ENCODE measurements at regions not wholly inside any gene's neighbourhood (a gene's known extent, or its start where the extent isn't known, plus 50 kb on each side); places are given as distances from the start of the nearest gene placed in this dataset.

DNA sequence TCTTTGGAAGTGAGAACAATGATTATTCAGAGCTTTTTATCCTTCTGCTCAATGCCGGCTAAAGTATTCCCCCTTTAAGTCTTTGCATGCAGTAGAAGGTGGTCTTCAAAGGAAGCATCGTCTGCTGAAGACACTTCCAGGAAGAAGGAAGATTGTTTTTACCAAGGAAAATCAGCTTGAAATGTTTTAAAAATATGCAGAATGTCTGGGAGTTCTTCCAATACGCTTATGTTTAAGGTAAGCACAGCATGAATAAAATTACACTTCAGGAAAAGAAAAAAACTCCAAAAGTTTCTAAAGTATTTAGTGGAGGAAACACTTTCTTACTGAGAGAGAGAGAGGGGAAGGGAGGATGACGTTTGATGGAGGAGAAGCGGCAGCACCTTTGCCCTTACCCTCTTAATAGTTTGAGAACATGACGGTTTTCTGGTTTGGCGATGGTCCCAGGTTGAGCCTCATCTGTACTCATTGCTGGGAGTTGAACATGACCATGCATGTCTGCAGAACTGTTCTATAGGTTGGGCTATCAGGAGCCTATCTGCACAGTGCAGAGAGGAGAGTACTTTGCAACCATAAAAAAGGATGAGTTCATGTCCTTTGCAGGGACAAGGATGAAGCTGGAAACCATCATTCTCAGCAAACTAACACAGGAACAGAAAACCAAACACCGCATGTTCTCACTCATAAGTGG is 338.1 kb downstream of the ACTR3B start:
- in situ Hi-C loops (cut with MboI; ENCODE audit: low sequenced_read_pairs) (no loop called here), intact Hi-C loops (cut with micrococcal nuclease) (no loop called here), dilution Hi-C loops (cut with HindIII; ENCODE audit: low sequenced_read_pairs, unreplicated experiment) (no loop called here)
- Histone ChIP-seq H3K18ac (ENCODE audit: low read depth, low read length) (no peak overlapping the region), H4K8ac (ENCODE audit: low read depth in 2 of 2, low read length in 2 of 2) (no peak overlapping the region), H3K14ac (replicated peaks; ENCODE audit: low read depth, low read length) (no peak overlapping the region), H2AFZ (replicated peaks; ENCODE audit: low read length, poor library complexity) (no peak overlapping the region), H3K23ac (ENCODE audit: low read depth, low read length) (no peak overlapping the region), H3K4me3 (ENCODE audit: insufficient read depth, low read depth, low read length) (no peak overlapping the region), H2AK5ac (ENCODE audit: low read depth, low read length) (no peak overlapping the region), H3K56ac (ENCODE audit: extremely low read depth, insufficient read depth, low read length) (no peak overlapping the region), H3K9ac (ENCODE audit: low read depth, low read length) (no peak overlapping the region), H3K4me1 (ENCODE audit: control insufficient read depth, insufficient read depth, low read length) (no peaks in the 10 kb centered on the region), H3K79me1 (ENCODE audit: low read depth in 1 of 2, low read length in 2 of 2) (no peaks in the 10 kb centered on the region), H4K5ac (ENCODE audit: low read depth, low read length) (no peak overlapping the region), H3K27me3 (ENCODE audit: control insufficient read depth, insufficient read depth, low read length) (no peaks in the 10 kb centered on the region), H3K4ac (ENCODE audit: low read depth, low read length) (no peak overlapping the region), H2BK120ac (ENCODE audit: low read depth, low read length) (no peak overlapping the region), H2BK20ac (ENCODE audit: low read depth, low read length) (no peak overlapping the region), H3K27ac (ENCODE audit: insufficient read depth, low read length) (no peak overlapping the region), H4K20me1 (ENCODE audit: insufficient read depth, low read length) (no peaks in the 10 kb centered on the region), H3K9me1 (ENCODE audit: insufficient read depth, low read length) (no peaks in the 10 kb centered on the region), H3K36me3 (ENCODE audit: control insufficient read depth, insufficient read depth, low read length) (no peaks in the 10 kb centered on the region), H4K91ac (ENCODE audit: insufficient read depth, low read depth, low read length) (no peak overlapping the region), H3K9me3 (ENCODE audit: control insufficient read depth, insufficient read depth, low read length) (peaks cover 15% of the 10 kb centered on the region), H2BK5ac (ENCODE audit: low read depth, low read length, poor library complexity, severe bottlenecking) (no peak overlapping the region), H3K4me2 (ENCODE audit: low read depth, low read length) (no peak overlapping the region), H2AK9ac (replicated peaks; ENCODE audit: low read depth, low read length, poor library complexity) (no peak overlapping the region), H2BK15ac (ENCODE audit: low read depth, low read length) (no peak overlapping the region)
- POLR2A ChIA-PET (ENCODE audit: unreplicated experiment): no interaction called here
- TF ChIP-seq MXI1 (IDR thresholded peaks at IDR 0.05; ENCODE audit: borderline replicate concordance, low read depth, low read length): no peak
- no peak for TF ChIP-seq POLR2A (IDR thresholded peaks at IDR 0.05; ENCODE audit: low read depth, low read length)
- no peak for TF ChIP-seq MAFK (IDR thresholded peaks at IDR 0.05; ENCODE audit: low read depth, low read length)
- TF ChIP-seq, protein P1, sequence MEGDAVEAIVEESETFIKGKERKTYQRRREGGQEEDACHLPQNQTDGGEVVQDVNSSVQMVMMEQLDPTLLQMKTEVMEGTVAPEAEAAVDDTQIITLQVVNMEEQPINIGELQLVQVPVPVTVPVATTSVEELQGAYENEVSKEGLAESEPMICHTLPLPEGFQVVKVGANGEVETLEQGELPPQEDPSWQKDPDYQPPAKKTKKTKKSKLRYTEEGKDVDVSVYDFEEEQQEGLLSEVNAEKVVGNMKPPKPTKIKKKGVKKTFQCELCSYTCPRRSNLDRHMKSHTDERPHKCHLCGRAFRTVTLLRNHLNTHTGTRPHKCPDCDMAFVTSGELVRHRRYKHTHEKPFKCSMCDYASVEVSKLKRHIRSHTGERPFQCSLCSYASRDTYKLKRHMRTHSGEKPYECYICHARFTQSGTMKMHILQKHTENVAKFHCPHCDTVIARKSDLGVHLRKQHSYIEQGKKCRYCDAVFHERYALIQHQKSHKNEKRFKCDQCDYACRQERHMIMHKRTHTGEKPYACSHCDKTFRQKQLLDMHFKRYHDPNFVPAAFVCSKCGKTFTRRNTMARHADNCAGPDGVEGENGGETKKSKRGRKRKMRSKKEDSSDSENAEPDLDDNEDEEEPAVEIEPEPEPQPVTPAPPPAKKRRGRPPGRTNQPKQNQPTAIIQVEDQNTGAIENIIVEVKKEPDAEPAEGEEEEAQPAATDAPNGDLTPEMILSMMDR (conservative IDR thresholded peaks at IDR 0.05; ENCODE audit: low read depth, low read length): no peak
- TF ChIP-seq NFE2L2 (IDR thresholded peaks at IDR 0.05; ENCODE audit: low read depth, low read length): no peak
- TF ChIP-seq, protein P2, sequence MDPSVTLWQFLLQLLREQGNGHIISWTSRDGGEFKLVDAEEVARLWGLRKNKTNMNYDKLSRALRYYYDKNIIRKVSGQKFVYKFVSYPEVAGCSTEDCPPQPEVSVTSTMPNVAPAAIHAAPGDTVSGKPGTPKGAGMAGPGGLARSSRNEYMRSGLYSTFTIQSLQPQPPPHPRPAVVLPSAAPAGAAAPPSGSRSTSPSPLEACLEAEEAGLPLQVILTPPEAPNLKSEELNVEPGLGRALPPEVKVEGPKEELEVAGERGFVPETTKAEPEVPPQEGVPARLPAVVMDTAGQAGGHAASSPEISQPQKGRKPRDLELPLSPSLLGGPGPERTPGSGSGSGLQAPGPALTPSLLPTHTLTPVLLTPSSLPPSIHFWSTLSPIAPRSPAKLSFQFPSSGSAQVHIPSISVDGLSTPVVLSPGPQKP (IDR thresholded peaks at IDR 0.05; ENCODE audit: borderline replicate concordance, low read depth, low read length): no peak
- TF ChIP-seq, protein P3, sequence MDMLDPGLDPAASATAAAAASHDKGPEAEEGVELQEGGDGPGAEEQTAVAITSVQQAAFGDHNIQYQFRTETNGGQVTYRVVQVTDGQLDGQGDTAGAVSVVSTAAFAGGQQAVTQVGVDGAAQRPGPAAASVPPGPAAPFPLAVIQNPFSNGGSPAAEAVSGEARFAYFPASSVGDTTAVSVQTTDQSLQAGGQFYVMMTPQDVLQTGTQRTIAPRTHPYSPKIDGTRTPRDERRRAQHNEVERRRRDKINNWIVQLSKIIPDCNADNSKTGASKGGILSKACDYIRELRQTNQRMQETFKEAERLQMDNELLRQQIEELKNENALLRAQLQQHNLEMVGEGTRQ (IDR thresholded peaks at IDR 0.05; ENCODE audit: low read depth, low read length): no peak
- TF ChIP-seq RCOR1 (IDR thresholded peaks at IDR 0.05; ENCODE audit: insufficient replicate concordance, low read length): no peak
- TF ChIP-seq FOS (IDR thresholded peaks at IDR 0.05; ENCODE audit: low read depth, low read length): no peak
- TF ChIP-seq CEBPB (IDR thresholded peaks at IDR 0.05; ENCODE audit: low read depth, low read length): no peak
- no peak for TF ChIP-seq CHD1 (IDR thresholded peaks at IDR 0.05; ENCODE audit: low read depth, low read length)
- TF ChIP-seq RFX5 (IDR thresholded peaks at IDR 0.05; ENCODE audit: low read depth, low read length): no peak
- no peak for TF ChIP-seq MAZ (IDR thresholded peaks at IDR 0.05; ENCODE audit: borderline replicate concordance, low read depth, low read length)
- WGBS, 2 experiments (ENCODE audit: extremely low coverage in 2 of 2, insufficient read length in 1 of 2): no CpG with 5 or more reads among the region's 8 CpGs
- BruUV-seq (replicated peaks): no TSS peak
- no peak for DNase-seq
- CTCF ChIA-PET: no interaction called here
- no peak for ATAC-seq (ENCODE audit: low read depth)
